GM21786 (cell line): ENCODE measurements at regions not wholly inside any gene's neighbourhood (a gene's known extent, or its start where the extent isn't known, plus 50 kb on each side); places are given as distances from the start of the nearest gene placed in this dataset.
"Not testable (repeated sequence)": the region's sequence is repeated elsewhere in the genome, so short reads cannot be mapped to it uniquely, and the experiment has no call there.

Experiments
- ATAC-seq: cut with Tn5 transposase; IDR thresholded peaks from one replicate; pipeline ENCODE4 v1.9.1; 2021; ENCODE audit not compliant: unreplicated experiment

DNA sequence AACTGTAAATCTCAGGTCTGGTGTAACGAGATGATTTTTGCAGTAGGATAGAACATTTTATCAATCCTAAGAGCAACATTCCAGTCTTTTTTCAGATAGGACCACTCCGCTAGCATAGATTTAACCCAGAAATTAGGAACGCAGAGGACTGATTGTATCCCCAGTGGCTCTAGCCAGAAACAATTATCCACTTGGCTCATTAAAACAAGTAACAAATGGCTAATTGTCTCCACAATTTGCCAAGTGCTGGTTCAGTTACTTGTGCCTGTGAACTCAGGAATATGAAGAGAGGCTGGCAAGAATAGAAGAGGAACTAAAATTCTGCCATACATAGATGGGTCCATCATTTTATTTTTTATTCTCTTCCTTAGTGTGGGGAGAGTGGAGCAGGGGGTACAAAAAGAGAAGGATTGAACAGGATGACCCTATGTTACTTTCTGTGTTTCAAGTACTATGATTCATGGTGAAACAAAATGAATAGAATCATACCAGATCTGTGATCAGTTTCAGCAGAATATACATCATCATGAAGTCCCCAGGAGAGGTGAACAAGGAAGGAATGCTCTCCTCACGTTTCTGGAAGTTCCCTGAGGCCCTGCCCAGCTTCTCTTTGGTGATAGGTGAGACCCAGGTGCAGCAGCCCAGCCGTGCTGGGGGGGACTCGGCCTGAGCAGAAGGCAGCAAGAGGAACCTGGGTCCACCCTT, 121.6 kb downstream of the ARL4C start:
- no peak for ATAC-seq

DNA sequence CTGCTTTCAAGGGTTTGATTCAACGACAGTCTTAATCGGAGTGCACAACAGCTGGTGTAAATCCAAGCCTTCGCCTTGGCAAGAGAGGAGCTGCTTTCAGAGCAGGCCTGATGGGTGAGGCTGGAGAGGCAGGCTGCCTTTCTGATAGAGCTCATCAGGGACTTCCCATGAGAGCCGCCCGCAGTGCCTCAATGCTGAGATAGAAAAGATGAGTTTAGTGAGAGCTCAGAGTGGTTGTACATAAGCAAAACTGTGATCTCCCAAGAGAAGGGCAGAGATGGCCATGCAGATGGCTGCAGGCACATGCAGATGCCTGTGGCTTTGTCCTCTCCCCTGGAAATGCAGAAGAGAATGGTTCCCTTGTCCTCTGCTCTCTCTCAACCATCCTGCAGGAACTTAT, 122.1 kb downstream of the ARL4C start:
- no peak for ATAC-seq

DNA sequence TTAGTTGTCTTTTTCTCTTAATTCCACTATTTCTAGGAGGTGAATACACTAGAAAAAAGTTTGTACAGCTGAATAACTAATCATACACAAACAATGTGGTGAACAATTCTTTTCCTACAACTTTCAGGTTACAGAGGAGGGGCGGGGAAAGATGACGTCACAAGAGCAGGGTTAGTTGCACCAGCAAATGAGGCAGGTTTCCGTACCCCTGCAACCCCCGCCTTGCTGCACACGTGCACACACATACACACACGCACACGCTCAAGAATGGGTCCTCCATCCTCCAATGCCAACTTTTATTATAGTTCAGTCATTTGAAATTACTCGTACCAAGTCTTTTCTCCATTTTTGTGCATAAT, 122.8 kb downstream of the ARL4C start:
- ATAC-seq = no peak

DNA sequence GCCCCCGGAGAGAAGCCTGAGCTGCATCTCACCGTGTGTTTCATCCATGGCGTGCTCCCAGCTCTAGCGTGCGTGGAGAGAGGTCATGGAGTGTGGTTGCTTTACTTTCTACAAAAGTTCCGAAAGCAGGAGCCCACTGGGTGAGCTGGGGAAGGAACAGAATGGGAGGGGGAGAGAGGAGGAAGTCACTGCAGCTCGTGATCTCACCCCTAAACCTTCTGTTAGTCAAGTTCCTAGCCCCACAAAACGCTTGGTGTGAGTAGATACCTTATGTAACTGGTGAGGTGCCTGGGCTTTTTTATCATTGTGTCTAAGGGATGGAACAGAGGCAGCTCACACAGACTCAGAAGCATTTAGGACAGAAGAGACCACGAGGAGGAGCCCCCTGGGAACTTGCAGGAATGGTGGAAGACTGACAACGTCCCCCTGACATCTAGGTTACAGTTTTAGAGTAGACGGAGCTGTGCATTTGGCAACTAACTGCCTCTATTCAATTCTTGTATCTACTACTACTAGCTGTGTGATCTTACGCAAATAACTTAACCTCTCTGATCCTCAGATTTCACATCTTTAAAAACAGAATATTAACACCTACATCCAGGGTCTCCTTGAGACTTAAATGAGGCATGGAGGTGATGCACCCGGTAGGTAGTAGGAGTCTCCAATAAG, 123.3 kb downstream of the ARL4C start:
- ATAC-seq = no peak

DNA sequence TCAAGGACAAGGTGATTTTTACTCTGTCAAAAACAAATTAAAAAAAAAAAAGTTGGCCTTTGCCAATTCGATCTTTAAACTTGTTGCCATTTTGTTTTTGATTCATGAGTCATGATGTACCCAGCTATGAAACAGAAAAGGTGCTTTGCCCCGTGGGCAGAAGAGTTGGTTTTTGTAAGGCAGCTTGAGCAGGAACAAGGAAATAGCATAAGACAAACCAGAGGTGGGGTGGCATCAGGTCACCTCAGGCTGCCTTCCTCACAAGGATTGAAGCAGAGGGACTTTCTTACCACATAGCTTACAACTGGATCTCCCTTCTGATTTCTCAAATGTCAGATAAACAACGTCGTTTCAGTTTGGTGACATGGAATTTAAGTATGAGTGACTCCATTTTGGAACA, 123.8 kb downstream of the ARL4C start:
- no peak for ATAC-seq

DNA sequence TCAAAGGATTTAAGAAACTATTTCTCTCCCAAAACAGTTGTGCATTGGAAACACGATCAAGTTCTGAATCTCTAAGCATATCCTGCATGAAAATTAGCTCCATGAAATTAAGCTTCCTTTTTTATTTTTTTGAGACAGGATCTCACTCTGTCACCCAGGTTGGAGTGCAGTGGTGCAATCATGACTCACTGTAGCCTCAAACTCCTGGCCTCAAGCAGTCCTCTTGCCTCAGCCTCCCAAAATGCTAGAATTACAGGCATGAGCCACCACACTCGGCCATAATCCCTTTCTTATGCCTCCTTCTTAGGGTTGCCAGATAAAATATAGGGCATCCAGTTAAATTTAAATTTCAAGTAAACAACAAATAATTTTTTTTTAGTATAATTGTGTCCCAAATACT, 124.4 kb downstream of the ARL4C start:
- ATAC-seq = no peak

DNA sequence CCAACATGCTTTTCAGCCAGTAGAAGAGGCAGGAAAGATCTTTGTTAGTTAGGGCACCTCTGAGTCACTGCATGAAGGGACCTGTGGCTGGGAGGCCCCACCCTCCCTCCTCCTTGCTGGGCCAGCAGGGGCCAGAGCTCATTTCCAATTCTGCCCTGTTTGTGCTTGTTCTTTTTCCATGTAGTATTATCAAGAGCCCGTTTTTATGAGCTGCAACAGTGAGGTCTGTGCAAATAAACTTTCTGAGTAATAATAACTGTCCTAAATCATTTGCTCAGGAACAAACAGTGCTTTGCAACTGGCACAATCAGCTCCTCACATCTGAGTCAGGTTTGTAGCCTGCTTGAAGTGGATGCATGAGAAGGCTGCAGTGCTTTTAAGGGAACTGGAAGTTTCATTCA, 128.0 kb downstream of the ARL4C start:
- no peak for ATAC-seq

DNA sequence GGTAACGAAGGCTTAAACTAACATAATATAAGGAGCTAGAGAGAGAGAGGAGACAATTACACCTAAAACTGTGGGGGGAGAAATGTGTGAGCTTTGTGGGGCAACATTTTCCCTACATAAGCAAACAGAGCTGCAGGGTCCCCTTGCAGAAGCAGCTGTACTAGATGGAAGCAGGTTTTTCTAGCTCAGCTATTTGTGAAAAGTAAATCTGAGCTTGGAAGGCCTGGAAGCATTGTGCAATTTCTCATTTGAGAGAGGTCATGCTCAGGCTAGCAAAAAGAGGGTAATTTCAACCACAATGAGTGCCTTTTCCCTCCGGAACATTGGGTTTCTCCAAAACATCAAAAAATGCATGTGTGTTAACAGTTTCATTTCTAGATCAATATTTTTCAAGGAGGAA, 130.0 kb downstream of the ARL4C start:
- ATAC-seq = no peak

DNA sequence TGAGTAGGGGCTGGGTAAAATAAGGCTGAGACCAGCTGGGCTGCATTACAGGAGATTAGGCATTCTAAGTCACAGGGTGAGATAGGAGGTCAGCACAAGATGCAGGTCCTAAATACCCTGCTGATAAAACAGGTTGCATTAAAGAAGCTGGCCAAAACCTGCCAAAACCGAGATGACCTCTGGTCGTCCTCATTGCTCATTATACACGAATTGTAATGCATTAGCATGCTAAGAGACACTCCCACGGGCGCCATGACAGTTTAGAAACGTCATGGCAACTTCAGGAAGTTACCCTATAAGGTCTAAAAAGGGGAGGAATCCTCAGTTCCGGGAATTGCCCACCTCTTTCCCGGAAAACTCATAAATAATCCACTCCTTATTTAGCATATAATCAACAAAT, 132.2 kb downstream of the ARL4C start:
- ATAC-seq = no peak

DNA sequence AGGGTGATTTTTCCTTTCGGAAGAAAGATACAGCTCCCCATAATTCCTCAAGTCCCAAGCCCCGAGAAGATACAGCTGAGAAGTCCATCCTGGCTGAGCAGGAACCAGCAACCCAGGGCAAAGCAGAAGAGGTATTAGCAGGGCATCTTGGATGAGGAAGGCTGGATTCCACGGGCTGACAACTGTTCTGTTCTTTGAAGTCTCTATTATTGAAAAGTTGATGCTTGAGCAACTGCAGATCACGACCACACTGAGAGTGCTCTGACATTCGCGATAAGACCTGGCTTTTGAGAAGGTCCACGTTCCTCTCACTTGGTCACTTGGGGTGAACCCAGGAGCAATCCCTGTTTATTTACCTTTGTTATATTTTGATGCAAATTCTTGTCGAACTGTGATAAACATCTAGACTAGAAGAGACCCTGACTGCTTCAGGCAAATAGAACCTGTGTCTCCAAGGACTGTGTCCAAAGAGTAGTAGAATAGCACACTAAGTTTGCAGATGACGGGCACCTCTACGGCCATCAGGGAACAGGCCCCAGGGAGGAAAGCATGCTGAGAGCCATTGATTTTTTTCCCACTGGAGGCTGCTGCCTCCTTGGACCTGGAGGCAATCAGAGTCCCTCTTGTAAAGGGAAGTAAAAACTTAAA, 133.1 kb downstream of the ARL4C start:
- ATAC-seq = no peak

DNA sequence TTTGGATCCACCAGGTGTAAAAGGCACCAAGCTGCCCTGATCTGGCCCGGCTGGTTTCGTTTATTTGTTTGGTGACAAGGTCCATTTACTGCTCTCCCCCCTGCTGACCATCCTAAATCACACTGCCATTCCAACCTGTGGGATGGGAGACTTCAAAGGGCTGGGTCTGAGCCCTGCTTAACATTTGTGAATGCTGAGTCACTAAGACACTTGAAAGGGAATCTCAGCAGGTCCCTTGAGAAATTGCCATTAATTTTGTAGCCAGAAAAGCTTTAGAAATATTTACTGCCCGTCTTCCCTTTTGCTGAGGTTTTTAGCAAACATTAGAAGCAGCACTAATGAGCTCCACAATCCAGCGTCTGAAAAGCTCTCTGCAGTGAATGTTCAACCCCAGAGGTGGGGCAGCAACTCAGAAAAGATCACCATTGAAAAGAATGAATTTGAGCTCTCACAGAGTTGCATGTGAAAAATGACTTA, 133.8 kb downstream of the ARL4C start:
- ATAC-seq = no peak

DNA sequence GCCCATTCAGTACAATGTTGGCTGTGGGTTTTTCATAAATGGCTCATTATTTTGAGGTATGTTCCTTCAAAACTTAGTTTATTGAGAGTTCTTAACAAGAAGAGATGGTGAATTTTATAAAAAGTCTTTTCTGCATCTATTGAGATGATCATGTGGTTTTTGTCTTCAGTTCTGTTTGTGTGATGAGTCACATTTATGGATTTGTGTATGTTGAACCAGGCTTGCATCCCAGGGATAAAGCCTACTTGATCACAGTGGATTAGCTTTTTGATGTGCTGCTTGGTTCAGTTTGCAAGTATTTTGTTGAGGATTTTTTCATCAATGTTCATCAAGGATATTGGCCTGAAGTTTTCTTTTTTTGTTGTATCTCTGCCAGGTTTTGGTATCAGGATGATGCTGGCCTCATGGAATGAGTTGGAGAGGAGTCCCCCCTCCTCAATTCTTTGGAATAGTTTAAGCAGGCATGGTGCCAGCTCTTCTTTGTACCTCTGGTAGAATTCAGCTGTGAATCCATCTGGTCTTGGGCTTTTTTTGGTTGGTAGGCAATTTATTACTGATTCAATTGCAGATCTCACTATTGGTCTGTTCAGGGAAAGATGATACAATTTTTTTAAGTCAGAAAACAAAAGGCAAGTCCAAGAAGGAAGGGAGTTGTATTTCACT, 136.4 kb downstream of the ARL4C start:
- not testable (repeated sequence) for ATAC-seq

DNA sequence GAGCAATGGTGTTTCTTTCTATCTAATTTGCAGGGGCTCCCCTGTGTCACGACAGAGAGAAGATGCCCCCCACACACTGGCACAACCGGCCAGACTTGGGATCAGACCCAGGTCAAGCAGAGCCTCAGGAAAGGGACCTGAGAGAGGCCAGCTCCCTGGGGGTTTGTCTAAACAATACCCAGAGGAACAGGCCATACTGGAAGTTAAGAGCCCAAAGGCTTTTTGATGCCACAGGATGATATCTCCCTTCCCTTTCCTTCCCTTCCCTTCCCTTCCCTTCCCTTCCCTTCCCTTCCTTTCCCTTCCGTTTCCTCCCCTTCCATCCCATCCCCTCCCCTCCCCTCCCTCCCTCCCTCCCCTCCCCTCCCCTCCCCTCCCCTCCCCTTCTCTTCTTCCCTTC, 139.2 kb downstream of the ARL4C start:
- no peak for ATAC-seq

DNA sequence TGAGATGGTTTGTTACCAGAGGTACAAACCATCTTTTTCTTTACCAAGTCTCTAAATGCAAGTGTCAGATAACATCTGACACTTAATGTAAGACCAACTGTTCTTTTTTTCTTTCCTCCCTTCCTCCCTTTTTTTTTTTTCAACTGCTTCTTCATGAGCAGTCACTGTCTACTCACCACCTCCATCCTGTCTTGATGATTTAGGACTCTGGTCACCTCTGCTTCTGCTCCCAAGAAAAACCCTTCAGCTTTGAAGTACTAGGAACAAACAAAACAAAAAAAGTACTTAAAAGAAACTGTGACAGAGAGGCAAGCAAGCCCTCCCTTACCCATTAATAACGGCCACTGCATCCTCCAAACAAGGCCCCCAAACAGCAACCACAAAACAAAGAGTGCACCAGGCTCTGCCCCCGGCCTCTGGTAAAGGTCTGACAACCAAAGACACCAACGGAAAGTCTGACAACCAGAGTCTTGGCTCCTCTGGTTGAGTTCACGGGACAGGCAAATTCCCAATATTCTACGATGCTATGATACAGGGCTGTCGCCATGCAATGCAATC, 141.0 kb downstream of the ARL4C start:
- ATAC-seq = no peak

DNA sequence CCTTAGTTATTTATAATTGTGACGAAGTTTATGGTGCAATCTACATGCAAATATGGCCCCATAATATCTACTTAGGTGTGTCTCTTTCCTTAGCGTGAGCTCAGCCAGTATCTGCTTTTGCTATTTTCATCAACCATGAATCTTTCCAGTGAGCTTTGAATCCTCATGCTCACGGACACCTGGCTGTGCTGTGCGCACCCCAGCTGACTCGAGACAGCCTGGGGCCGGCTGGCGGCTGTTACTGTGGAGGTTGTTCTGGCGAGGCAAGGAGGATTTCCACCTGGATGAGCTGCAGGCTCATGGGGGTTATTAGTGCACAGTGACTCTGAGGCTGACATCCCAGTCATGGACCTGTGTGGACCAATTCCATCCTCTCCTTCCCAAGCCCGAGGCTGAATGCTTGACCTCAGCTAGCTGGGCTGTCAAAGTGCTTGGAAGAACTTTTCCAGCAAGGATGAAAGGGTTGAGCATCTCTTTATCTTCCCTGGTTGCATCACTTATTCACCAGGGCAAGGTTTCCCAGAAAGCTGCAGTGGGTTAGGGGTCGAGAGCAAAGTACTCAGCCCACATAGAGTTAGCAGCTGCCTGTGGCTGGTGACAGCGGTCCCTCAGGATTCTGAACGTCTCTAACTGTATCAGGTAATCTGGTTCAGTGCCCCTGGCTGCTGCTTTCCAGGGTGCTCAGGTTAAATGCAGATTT, 141.7 kb downstream of the ARL4C start:
- ATAC-seq = no peak

DNA sequence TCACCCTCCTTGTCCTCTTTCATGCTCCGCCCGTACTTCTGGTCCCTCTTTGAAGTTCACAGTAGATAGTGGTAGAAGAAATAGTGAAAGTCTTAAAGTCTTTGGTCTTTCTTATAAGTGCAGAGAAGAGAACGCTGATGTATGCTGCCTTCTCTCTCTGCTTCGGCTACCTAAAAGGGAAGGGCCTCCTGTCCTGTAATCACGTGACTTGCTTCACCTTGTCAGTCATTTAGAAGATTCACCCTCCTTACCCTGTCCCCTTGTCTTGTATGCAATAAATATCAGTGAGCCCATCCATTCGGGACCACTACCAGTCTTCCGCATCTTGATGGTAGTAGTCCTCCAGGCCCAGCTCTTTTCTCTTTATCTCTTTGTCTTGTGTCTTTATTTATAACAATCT, 144.6 kb downstream of the ARL4C start:
- no peak for ATAC-seq

DNA sequence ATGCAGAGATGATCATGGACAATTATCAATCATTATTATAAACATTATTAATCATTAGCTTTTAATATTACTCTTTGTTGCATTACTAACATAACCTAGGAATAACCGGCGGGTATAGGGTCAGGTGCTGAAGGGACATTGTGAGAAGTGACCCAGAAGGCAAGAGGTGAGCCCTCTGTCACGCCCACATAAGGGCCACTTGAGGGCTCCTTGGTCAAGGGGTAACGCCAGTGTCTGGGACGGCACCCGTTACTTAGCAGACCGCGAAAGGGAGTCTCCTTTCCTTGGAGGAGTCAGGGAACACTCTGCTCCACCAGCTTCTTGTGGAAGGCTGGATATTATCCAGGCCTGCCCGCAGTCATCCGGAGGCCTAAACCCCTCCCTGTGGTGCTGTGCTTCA, 145.0 kb downstream of the ARL4C start:
- ATAC-seq = not testable (repeated sequence)

DNA sequence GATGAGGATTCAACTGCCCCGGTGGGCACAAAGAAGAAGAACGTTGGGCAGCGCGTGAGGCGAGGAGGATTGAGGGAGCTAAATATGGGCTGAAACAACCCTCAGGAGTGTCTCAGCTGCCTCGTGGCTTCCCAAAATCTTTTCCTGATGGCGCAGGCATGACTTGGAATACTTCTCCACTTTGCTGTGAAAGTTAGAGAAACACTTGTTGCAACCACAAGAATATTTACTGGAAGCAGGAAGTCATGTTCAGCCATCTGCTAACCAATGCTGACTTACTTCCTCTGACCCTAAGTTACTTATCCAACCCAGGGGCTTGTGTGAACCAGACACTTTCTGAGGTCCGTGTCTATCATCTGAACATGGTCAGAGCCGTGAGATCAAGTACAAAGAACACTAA, 148.8 kb downstream of the ARL4C start:
- ATAC-seq = no peak

DNA sequence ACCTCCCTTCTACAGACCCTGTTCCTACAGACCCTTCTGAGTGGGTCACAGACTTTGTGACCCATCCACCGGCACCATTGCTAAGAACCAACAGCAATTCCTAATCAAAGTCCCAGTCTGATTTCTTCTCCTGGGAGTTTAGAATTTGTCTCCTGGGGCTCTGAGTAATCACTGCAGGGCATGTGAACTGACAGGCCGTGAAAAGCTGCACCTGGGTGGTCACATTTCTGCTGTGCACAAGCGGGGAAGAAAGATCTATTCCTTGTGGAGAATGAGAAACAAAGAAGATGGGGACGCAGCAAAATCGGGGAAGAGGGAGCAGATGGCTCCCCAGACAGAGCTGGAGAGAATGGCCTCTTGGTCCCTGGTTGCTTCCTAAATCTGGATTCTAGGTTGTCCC, 151.0 kb downstream of the ARL4C start:
- ATAC-seq = no peak

DNA sequence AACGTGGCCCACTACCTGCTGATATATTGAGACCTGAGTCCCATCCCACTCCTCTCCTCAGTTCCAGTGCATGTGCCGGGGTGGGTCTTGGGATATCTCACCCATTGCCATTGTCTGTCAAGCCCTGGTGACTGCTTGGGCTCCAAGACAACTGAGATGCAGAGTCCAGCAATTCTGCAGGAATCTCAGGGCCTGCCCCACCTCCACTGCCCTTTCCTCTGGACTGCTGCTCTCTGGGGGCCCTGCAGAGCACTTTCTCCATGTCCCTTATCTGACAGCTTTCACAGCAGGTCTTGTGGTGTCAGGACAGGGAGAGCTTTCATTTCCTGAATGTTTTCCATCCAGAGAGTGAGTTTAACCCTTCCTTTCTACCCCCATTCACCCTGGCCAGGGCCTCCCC, 152.9 kb downstream of the ARL4C start:
- no peak for ATAC-seq

DNA sequence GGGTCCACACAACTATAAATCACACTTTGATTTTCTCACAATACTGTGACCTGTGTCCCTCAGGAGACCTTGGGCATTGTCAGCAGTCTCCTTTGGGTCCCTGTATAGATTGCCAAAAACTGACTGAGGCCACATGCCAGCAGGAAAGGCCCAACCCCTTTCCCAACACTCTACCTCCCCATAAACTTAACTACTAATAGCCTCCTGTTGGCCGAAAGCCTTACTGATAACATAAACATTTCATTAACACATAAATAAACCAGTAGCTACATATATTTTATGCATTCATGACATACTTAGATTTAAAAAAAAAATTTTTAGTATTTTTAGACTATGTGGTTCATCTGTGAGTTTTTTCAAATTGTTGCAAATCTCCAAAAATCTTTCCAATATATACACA, 153.5 kb downstream of the ARL4C start:
- ATAC-seq = no peak
